HG03045 (cell line): ENCODE measurements at regions not wholly inside any gene's neighbourhood (a gene's known extent, or its start where the extent isn't known, plus 50 kb on each side); places are given as distances from the start of the nearest gene placed in this dataset.
"Not testable (repeated sequence)": the region's sequence is repeated elsewhere in the genome, so short reads cannot be mapped to it uniquely, and the experiment has no call there.

ENCODE experiments used
- ATAC-seq: cut with Tn5 transposase; IDR thresholded peaks from one replicate; pipeline ENCODE4 v1.9.1; 2021; ENCODE audit warnings: mild to moderate bottlenecking, moderate library complexity; ENCODE audit not compliant: unreplicated experiment

DNA sequence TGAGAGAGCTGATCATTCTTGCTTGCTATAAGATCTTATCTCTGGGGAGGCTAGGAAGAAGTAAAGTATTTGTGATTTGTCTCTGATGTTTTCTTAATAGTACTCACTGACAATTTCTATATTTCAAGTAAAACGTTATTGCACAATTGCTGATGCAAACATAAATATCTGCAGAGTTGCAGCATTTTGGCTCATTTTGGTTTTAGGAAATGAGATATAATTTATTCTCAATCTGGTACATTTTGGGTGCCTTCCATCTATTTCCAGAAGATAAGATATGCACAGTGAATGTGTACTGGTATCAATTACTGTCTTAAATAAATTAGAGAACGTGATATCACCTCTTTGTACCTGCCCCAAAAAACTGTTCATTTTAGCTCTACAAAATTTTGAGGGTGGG lies 1431.5 kb downstream of the BRINP3 start:
- no peak for ATAC-seq

DNA sequence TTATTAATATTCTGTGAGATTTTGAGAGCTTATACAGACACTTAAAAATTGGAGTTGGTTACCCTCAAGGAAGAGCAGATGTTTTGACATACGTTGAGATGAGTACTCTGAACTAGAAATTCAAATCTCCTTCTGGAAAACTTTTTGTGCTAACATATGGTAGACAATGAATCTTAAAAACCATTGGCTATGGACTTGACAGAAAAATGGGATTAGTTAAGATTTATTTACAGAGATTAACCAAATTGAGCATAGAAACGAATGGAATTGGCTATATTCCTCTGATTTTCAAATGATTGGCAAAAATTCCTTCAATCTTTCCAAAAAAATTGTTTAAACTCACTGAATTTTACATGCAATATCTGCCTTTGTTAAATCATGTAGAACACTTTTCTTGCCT lies 1392.9 kb downstream of the BRINP3 start:
- ATAC-seq = no peak

DNA sequence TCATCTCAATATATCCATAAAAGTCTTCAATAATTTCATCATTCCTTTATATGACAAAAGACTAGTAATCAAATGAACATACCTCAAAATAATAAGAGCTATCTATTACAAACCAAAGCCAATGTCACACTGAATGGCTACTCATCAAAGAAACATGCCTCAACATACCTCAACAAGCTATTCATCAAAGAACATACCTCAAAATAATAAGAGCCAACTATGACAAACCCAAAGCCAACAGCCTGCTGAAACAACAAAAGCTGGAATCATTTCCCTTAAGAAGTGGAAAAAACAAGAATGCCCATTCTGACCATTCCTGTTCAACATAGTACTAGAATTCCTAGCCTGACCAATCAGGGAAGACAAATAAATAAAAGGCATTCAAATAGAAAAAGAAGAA lies 1373.7 kb downstream of the BRINP3 start:
- ATAC-seq = no peak

DNA sequence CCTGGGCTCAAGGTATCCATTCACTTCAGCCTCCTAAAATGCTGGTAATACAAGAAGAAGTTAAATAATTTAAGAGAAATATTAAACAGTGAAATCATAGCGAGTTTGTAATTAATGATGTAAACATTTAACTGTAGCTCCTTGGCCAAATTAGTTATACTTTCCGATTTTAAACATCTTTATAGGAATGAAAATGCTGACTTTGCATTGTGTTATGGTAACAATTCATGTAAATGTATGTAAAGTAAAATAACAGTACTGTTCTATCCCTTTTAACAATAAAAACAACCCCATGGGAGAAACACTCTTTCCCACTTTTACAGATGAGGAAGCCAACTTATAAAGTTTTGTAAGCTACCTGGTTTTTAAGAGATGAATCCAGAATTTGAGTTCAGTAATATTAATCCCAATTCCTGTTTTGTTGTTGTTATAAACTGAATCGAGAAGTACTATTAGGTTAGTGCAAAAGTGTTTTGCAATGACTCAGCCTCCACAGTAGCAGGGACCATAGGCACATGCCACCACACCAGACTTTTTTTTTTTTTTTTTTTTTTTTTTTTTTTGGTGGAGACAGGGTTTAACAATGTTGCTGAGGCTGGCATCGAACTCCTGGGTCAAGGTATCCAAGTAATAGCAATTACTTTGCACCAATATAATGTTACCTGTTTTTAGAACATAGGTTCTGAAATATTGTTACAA lies 1360.4 kb downstream of the BRINP3 start:
- no peak for ATAC-seq

DNA sequence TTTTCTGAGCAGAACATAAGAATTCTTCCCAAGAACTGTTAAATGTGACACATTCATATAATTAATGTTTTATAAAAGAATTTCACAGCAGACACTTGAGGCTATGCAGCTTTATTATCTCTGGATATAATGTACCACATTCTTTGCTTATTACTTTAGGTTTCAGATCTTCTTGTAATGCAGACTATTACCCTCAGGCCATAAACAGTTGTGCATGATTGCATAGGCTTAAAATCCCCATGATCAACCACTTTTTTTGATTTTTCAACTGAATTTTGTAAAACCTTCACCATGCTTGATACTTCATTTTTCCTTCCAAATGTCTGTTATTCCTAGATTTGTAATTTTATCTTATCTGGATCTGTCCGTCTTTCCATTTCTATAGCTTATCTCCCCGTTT lies 1355.7 kb downstream of the BRINP3 start:
- no peak for ATAC-seq

DNA sequence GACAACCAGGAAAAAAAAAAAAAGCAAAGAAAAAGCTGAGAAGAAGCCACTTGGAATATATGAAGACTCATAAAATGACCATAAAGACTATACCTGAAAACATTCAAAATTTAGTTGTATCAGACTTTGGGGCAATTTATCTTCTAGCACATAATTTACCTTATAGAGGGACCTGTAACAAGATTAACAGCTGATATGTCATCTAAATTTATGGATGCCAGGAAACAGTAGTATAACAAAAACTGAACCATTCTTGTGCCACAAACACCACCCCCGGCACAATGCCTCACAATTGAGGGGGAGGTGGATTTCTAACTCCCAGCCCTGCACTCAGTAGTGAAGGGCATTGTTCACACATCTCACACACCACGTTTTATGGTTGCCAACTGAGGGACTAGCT lies 1352.0 kb downstream of the BRINP3 start:
- ATAC-seq = no peak

DNA sequence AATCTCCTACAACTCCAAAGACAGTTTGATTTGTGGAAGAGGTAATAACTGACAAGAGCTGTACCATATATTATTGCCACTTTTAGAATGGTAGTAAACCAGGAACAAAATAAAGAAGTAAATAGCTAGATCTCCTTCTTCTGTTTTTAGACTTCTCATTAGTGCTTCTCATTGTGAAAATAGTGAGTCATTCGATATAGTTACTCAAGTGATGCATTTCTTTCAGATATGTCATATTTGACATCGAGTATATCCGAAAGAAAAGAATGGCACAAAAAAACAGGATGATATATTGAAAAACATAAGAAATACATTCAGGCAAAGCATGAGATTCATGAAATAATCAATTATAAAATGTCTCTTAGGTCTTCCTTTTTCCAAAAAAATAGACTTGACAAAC lies 1346.1 kb downstream of the BRINP3 start:
- no peak for ATAC-seq

DNA sequence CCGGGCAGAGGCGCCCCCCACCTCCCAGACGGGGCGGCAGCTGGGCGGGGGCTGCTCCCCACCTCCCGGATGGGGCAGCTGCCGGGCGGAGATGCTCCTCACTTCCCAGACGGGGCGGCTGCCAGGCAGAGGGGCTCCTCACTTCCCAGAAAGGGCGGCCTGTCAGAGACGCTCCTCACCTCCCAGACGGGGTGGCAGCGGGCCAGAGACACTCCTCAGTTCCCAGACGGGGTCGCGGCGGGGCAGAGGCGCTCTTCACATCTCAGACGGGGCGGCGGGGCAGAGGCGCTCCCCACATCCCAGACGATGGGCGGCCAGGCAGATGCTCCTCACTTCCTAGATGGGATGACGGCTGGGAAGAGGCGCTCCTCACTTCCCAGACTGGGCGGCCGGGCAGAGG lies 1337.9 kb downstream of the BRINP3 start:
- ATAC-seq = not testable (repeated sequence)

DNA sequence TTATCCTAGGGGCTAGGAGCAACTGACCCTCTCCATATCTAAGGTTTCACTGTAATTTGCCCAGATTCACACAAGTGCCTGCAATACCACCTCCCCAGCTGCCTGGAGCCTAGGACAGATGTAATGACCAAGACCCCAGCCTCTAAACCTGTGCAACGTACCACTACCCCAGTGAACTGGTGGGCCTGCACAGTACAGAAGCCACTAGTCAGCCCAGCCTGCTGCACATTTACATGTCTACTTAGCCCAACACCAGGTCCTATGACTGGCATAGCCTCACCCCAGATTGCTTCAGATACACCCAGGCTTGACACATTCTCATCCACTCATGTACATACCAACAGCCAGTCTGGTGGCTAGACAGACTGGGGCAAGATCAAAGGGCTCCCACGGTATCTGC lies 1336.6 kb downstream of the BRINP3 start:
- no peak for ATAC-seq

DNA sequence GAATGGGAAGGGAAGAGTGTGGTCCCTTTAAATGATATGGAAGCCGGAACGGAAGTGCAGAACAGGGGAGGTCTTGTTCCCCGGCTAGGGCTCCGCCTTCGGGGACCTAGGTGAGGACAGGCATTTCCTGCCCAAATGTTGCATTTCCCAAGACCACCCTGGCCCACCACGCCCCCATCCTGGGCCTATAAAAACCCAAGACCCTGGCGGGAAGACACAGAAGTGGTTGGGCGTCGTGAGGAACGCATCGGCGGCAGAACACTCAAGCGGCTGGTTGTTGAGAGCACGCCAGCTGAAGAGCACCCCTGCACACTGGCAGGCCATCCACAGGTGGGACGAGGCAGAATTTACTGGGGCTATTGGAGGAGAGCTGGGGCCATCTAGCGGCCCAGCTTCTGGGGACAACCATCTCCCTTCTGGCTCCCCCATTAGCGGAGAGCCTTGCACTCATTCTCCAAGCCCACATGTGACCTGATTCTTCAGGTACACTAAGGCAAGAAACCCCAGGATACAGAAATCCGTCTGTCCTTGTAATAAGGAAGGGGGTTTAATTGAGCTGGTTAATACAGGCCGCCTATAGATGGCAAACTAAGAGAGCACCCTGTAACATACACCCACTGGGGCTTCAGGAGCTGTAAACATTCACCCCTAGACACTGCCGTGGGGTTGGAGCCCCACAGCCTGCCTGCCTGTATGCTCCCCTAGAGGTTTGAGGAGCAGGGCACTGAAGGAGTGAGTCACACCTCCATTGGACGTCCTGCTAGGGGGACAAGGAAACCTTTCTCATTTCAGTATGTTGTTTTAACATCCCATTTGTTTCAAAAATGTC lies 1327.9 kb downstream of the BRINP3 start:
- ATAC-seq = no peak

DNA sequence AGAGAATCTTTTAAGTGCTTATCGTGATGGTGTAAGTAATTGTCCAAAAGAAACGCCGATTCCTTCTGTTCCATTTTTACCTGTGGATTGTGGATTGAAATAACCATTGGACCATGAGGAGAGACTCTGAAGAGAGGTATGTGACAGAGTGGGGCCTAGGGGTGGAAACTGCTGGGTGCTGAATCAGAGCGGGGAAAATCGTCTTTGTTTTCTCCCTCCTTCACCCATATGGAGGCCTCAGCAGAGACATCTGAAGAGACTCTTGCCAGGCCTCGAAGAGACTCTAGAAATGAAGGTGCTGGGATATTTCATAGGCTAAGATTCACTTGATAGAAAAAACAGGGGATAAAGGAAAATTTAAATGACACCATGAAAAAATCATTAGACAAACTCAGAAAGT lies 1327.0 kb downstream of the BRINP3 start:
- no peak for ATAC-seq

DNA sequence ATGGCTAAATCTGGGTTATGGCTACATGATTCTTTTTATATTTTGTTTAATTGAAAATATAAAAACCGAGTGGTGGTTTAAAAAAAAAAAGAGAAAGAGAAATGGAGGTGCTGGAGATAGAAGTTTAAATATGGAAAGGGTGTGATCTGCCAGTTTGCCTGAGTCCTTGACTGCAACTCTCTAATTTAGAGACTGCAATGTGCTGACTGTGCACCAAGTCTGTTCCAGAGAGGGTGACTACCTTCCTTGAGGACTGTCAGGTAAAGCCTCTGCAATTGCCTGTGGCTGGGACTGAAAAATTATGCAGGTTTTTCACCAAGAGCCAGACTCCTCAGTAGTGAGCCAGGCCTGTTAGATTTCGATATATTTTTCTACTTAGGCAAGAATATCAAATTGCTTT lies 1326.3 kb downstream of the BRINP3 start:
- no peak for ATAC-seq

DNA sequence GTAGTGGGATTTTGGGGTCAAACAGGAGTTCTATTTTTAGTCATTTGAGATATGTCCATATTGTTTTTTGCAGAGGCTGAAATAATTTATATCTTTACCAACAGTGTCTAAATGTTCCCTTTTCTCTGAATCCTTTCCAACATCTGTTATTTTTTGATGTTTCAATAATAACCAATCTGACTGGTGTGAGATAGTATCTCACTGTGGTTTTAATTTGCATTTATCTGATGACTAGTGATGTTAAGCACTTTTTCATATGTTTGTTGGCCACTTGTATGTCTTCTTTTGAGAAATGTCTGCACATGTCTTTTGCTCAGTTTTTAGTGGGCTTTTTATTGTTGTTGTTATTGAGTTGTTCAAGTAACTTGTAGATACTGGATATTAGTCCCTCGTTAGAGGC lies 1325.0 kb downstream of the BRINP3 start:
- ATAC-seq = no peak

DNA sequence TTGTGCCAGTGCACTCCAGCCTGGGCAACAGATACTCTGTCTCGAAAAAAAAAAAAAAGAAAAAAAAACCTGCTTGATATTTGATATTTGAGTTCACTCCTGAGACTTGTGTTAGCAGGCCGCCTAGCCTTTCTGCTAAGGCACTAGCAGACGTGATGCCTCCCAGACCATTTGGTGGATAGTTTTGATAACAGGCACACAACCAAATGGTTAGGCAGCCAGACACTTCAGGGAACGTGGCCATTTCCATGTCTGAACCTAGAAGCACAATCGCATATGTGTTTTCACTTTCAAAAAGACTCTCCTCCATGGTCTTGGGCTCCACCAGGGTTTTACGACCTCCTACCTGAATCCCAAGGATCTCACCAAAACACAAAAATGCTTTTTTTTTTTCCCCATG lies 1319.5 kb downstream of the BRINP3 start:
- ATAC-seq = no peak

DNA sequence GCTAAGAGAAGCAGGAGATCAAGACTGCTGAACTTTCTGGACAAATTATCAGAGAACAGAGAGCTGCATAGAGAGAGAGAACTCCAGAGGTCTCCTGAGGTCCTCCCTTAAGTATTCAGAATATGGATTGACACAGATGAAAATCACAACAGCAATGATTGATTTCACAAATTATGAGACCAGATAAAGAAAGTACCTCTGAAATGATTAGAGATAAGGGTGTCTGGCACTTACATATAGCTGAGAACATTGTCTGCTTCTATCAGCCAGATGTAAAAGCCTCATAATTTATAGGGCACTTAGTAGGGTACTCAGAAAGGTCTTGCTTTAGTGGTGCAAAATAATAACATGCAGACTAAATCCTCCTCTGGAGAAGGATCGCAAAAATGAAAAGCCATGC lies 1301.8 kb downstream of the BRINP3 start:
- no peak for ATAC-seq

DNA sequence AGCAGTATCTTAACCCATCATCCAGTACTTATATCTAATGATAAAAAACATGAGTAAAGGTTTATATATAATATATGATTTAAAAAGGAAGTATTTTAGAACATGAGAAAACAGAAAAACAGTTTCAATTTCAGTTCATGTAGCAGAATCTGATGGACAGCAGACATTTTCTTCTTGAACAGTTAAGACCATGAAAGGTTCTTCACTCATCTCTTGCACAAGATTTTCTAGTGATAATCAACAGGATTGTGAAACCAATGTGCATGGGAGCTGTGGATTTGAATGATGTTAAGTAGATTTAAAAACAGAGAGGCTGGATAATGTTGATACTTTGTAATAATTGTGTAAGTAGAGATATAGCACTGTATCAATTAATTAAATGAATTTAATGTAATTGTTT lies 1297.6 kb downstream of the BRINP3 start:
- ATAC-seq = no peak

DNA sequence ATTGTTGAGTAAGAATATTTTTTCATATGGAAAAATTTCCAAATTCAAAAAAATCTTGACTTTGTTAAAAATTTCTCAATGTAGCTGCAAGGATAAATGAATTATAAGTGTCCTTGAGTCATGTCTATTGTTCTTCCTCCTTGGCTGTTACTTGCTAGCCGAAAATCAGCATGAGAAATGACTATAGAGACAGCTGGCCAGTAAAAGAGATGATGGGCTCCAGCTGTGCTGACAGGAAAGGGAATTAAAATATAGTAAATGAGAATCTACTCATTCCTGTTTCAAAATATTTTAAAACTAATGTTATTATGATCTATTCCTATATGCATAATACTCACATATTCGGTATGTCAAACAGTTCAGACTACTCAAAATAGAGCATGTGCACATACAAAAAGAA lies 1292.6 kb downstream of the BRINP3 start:
- no peak for ATAC-seq

DNA sequence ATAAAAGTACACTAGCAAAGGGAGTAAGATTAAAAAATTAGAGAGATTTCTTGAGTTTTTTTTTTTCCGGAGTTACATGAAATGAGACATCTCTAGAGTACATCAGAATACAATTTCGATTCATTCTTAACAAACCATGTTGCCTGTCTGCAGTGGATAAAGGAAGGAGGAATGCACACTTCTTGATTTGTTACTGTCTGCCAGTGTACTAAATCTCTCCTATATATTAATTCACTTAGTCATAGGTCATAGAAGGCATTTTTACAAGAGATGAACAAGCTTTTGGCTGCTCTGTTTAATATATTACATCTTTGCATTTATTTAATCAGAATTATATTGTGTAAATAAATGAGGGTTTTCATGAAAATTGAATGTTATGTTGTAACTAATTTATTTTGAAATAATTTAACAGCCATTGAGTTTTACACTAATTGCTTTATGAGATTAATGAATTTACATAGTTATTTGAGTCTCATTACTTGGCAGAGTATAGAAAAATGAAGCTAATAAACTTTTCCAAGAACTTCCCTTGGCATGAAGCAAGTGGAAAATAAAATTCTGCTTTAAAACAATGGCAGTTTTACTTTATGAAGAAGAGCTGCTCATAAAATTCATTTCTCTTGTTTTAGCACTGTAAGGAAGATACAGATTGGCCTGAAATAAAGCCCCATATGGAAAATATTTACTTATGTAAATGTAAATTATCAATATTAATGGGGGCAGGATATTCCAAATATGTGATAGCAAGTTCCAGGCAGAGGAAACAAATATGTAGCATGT lies 1284.7 kb downstream of the BRINP3 start:
- no peak for ATAC-seq

DNA sequence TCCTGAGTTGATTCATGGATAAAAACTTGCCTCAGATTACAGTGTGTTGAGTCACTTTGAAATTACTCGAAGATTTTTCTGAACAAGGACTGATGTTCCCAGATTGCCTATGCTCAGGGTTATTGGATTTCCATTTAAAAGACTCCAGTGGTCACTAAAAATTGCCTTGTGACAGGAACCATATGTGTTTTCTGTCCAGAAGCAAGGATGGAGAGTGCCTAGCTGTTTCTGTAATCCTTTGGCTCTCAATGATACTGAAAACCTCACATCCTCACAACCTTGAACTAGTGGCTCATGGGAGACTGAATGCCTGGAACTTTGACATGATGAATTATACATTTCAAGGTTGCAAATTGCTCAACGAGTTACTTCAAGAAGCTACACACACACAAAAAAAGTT lies 1271.8 kb downstream of the BRINP3 start:
- no peak for ATAC-seq

DNA sequence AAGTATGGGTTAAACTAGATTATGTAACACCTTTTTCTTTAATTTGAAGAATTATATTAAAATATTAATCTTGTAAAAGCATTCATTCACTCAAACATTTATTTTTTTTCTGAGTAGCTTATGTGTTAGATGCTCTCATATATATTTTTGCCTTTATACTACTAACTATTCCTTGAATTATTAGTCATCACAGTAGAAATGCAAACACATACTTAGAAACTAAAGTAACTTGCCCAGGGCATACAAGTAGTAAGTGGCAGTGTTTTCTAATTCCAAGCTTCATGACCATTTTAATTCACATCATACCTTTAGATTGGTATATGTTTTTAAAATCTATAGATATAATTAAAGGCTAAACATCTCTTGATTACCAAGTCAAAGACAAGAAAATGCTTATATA lies 1271.0 kb downstream of the BRINP3 start:
- ATAC-seq = no peak

DNA sequence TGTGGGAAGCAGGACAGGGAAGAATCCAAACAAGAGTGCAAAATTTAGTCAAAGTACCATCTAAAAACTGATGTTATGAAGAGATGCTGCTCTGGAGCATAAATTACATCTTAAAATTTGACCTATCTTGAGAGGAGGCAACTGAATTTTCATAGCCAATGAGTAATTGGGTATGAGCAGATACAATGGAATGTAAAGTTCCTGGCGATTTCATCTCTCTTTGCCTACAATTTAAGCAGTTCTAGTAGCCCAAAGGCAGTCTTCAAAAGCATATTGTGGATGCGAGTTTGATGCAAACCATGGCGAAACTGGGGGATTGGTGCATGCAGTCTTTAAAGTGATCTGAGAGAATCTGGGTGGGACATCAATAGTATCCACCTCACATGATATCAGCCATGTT lies 1265.9 kb downstream of the BRINP3 start:
- no peak for ATAC-seq

DNA sequence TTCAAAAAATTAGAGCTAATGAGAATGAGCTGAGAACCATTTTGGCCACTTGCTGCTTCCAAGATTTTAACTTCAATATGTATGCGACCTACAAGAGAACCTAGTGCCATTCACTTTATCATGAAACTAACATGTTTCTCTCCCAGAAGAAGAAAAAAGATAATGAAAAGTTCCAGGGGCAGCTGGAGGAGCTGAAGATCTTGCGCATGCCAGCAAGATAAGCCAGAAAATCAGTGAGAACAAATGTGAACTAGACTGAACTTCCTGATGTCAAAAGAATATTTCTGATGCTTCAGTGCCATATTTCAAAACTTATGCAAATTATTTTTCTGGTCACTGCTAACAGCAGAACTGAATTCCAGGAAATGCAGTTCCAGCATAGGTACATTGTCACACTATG lies 1265.1 kb downstream of the BRINP3 start:
- no peak for ATAC-seq
